IMR-90 (cell line): ENCODE measurements at regions not wholly inside any gene's neighbourhood (a gene's known extent, or its start where the extent isn't known, plus 50 kb on each side); places are given as distances from the start of the nearest gene placed in this dataset.

Experiments used
- BHLHE40 ChIP-seq: fragments of 150-350 bp; IDR thresholded peaks from 2 replicates; pipeline ENCODE4 v1.6.1; 2016; ENCODE audit warnings: mild to moderate bottlenecking, low read depth, low read length
- MAFK ChIP-seq: IDR thresholded peaks from 2 replicates; pipeline ENCODE4 v1.6.1; 2012; ENCODE audit warnings: low read depth, low read length, improper control_type of control experiment
- MAZ ChIP-seq: IDR thresholded peaks from 2 replicates; pipeline ENCODE4 v1.6.1; 2012; ENCODE audit warnings: low read depth, mild to moderate bottlenecking, low read length, improper control_type of control experiment, moderate library complexity, borderline replicate concordance
- POLR2A ChIP-seq: IDR thresholded peaks from 2 replicates; pipeline ENCODE4 v1.6.1; 2012; ENCODE audit warnings: mild to moderate bottlenecking, low read depth, low read length
- SMC3 ChIP-seq: fragments of 150-350 bp; IDR thresholded peaks from 2 replicates; pipeline ENCODE4 v1.6.1; 2016; ENCODE audit warnings: low read depth, mild to moderate bottlenecking, antibody characterized with exemption, low read length, moderate library complexity
- TF ChIP-seq, protein P1 (sequence below): conservative IDR thresholded peaks from 2 replicates; pipeline ENCODE4 v1.5.1; 2012; ENCODE audit warnings: mild to moderate bottlenecking, low read depth, low read length, improper control_type of control experiment
- TF ChIP-seq, protein P2 (sequence below): fragments of 150-350 bp; IDR thresholded peaks from 2 replicates; pipeline ENCODE4 v1.6.1; 2017; ENCODE audit warnings: mild to moderate bottlenecking, antibody characterized with exemption, low read length, low read depth

DNA sequence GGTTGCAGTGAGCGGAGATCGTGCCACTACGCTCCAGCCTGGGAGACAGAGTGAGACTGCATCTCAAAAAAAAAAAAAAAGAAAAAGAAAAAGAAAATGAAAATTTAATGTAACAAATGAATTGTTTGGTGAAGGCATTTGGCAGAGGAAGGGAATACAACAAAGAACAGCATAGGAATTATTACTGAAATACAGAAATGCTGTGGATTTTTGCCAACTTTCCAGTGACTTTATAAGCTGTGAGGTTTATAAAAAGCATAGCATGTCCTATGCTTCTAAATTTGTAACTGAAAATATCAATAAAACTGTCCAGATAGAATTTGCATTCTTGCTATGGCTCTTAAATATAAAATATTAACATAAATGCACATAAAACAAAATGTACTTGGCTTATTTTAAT is 112.9 kb upstream of the IRS2 start:
- TF ChIP-seq, protein P1, sequence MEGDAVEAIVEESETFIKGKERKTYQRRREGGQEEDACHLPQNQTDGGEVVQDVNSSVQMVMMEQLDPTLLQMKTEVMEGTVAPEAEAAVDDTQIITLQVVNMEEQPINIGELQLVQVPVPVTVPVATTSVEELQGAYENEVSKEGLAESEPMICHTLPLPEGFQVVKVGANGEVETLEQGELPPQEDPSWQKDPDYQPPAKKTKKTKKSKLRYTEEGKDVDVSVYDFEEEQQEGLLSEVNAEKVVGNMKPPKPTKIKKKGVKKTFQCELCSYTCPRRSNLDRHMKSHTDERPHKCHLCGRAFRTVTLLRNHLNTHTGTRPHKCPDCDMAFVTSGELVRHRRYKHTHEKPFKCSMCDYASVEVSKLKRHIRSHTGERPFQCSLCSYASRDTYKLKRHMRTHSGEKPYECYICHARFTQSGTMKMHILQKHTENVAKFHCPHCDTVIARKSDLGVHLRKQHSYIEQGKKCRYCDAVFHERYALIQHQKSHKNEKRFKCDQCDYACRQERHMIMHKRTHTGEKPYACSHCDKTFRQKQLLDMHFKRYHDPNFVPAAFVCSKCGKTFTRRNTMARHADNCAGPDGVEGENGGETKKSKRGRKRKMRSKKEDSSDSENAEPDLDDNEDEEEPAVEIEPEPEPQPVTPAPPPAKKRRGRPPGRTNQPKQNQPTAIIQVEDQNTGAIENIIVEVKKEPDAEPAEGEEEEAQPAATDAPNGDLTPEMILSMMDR, result no peak
- no peak for TF ChIP-seq MAZ
- TF ChIP-seq POLR2A, result no peak
- TF ChIP-seq, protein P2, sequence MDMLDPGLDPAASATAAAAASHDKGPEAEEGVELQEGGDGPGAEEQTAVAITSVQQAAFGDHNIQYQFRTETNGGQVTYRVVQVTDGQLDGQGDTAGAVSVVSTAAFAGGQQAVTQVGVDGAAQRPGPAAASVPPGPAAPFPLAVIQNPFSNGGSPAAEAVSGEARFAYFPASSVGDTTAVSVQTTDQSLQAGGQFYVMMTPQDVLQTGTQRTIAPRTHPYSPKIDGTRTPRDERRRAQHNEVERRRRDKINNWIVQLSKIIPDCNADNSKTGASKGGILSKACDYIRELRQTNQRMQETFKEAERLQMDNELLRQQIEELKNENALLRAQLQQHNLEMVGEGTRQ, result no peak
- TF ChIP-seq MAFK, result no peak
- no peak for TF ChIP-seq SMC3
- TF ChIP-seq BHLHE40, result no peak
